NCI-H446 (cell line): ENCODE measurements at regions not wholly inside any gene's neighbourhood (a gene's known extent, or its start where the extent isn't known, plus 50 kb on each side); places are given as distances from the start of the nearest gene placed in this dataset.

Source experiments
- DNase-seq, 2 experiments: peaks; one replicate each; lab custom pipeline; 2025; lab: John Stamatoyannopoulos, UW

DNA sequence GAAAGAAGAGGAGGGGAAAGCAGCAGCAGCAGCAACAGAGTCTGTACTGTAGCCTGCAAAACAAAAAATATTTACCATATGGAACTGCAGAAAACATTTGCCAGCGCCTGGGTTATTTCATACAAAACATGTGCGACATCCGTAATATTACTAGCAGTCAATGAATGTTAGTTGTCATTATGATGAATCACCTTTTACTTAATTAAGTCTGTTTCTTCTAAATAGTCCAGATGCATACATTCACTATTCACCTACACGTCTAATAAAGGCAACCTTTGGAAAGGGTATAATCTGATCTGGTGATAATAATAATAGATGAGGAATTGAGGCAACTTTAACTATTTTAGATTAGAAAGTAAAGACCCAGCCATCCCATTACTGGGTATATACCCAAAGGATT lies 426.3 kb upstream of the ST6GAL2 start:
- no peak for DNase-seq

DNA sequence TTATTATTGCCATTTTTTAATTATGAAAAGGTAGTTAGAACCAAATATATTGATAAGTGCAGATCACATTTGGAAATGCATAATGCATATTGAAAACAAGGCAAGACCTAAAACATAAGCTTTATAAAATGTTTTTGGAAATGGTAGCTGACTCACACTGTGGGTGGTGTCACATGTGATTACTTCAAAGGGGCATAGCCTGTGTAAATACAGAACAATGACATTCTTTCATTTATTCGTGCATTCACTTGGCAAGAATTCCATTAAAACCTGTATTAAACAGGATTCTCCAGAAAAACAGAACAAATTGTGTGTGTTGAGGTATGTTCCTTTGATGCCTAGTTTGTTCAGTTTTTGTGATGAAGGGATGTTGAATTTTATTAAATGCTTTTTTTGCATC lies 427.3 kb upstream of the ST6GAL2 start:
- no peak for DNase-seq

DNA sequence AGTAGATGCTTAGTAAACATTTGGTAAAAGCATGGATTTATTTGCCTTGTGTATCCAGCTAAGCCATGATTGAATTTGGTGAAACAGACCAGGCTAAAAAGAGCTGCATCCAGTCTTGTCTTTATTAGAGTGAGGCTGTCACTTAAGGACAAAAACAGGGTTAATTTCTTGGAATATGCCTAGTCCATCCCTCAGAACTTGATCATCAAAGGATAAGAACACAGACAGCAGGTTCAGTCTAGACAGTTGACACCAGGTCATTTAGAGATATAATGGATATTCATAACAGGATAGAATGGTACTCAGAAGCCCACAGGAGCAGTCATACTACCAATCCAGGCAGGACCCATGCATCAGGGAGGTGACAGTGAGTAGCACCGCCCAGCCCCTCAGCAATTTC lies 434.9 kb upstream of the ST6GAL2 start:
- no peak for DNase-seq

DNA sequence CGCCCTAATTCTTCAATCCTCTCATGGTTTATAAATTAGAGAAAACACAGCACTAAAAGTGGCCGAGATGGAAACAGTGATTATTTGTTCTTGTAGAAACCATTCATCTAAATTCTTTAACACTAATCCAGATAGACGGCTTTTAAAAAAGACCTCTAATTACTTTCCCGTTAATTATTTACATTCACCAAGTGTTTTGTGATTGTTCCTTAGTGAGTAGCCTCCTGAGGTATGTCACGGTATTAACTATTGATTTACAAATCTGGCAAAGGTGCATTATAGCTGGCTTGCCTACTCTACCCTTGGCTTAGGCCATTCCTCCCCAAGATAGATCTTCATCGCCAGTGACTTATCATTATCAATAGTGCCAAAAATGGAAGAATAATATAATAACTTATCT lies 436.4 kb upstream of the ST6GAL2 start:
- DNase-seq: no peak

DNA sequence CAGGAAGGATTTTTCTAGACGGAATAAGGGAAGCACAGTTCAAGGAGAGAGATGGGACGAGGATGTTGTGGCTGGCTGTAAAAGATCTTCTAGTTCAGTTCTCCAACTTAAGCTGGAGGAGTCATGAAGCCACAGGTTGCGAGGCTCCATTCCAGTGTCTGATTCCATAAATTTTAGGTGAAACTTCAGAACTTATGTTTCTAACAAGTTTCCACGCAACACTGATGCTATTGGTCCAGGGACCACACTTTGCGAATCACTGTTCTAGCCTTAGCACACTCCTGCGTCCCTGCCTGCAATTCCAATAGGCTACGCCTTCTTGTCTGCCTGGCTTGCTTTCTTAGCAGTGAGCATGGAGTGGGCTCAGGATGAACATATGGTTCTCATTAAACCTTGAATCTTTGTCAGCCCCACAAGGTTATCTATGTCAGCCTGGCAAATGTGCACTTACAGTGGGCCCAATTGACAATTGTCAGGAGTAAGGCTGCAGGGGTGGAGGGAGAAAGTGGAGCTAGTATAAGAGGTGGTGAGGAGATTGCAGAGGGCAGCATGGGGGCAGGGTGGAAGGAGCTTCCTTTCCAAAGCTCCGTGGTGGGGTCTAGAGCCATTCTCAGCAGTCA lies 438.1 kb upstream of the ST6GAL2 start:
- DNase-seq: no peak

DNA sequence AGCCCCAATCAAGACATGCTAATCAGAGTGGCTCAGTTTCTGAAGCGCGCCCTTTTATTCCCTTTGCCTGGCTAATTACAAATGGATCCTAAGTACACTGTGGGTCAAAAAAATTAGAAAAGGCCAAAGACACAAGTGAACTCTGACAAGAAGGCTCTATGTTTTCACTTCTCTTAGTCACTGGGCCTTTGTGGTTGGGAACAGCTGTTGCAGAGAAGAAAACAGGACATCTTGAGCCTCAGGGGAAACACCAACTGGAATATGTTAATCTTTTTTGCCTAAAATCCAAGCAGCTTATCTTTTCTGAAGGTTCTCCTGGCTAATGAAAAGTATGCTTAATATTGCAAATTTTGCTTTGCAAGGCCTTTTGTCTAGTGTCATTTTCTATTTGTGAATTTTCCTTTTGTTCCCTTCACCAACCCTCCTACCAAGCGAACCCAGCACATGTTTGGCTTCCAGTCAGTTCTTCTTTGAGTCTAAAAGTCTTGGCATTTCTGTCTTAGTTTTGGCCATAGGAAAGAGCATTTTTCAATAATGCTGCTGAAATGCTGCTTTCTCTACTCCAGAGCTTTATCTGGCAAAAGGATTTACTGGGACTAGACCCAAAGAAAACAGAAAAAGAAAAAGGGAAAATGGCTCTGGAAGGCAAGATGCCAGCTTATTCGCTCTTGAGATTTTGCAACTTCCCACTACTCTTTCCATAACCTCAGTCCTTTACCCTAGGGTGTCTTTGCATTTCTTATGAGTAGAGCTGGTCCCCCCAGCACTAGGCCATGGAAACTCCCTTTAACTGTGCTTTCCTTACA lies 440.2 kb upstream of the ST6GAL2 start:
- DNase-seq: peak; percentile 54 to 83

DNA sequence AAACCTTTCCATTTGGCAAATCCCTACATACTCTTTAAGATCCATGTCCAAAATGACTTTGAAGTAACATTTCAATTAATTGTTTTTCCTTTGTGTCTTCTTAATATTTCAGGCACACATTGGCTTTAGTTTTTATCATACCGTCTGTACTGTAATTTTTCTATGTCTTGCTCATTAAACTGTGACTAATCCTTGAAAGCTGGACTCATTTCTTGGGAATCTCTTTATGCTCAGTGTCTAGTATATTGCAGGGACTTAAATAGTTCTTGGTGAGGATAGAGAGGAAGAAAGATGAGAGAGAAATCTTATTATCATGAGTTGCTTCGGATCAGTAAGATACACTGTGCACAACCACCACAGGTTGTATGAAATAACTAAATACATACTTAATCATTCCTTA lies 448.3 kb upstream of the ST6GAL2 start:
- DNase-seq: no peak

DNA sequence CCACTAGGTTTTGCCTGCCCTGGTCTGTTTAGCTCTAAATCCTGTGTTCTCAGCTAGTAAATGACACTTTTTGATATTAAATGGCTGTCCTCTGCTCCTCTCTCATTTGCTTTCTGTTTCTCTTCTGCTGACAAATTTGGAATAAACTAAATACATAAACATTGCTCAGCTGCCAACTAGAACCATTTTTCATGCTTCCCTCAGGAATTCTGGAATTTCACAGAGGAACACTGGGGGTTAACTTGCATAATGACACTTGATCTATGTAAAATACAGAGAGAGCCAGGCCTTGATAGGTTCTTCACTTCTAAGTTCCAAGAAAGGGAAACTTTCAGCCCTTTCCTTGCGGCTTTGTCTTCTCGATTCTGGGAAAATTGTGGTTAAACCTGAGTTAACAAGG lies 450.6 kb upstream of the ST6GAL2 start:
- DNase-seq: no peak

DNA sequence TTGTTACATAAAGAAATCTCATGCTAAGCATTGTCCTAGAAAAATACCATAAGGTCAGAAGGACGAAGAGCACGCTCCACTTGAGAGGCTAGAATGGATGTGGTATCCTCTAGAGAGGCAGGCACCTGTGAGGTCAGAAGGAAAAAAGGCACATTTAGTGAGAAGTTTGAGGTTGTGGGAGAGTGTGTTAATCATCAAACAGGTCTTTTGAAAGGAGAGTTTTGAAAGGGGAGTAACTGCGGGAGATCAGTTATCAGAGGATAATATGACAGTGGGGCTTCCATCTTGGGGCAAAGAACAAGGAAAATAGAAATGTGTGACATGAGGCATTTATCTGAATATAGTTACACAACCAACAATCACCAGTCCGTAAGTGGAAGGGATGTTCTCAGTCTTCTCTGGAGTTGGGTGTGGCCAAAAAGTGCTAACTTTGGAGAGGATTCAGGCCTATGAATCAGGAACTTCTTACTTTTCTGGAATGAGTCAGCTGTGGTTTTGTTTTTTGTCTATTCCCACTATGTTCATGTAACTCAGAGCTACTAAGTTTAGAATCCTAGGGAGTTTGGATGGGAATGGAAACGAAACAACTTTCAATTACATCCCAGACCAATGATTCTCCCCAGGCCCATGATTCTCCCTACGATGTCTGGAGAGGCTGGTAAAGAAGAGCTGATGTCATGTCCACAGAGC lies 451.4 kb upstream of the ST6GAL2 start:
- no peak for DNase-seq

DNA sequence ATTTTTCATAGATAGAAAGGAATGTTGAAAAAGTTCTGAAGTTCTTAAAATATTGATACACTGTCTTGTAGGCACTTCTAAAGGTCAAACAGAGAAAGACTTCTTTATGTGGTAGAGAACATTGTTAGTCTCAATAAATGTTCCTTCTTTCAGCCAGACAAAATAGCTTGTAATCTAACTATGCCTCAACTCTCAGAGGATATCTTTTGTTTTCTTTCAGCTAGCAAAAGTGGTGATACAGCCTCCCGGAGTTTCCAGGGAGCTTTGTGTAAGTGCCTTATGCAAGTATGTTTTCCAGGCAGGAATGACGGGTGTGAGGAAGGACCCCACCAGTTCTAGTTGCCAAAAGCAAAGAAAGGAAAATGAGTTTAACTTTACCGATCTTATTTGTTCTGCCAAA lies 452.1 kb upstream of the ST6GAL2 start:
- no peak for DNase-seq

DNA sequence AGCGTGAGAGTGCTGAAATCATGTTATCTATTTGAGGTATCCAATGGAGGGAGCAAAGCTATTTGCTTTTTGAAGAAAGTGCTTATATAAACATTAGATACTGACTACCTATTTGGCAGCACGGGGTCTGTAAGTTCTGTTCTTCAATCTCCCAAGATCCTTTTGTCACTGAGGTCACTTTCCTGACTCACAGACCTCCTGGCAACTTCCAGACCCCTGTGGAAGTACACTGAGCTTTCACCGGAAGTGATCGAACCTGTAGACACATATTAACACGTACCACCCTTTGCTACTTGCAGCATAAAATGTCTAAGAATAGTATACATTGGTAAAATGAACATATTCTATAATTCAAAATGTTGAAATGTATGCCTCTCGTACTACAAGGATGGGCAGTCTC lies 452.6 kb upstream of the ST6GAL2 start:
- no peak for DNase-seq

DNA sequence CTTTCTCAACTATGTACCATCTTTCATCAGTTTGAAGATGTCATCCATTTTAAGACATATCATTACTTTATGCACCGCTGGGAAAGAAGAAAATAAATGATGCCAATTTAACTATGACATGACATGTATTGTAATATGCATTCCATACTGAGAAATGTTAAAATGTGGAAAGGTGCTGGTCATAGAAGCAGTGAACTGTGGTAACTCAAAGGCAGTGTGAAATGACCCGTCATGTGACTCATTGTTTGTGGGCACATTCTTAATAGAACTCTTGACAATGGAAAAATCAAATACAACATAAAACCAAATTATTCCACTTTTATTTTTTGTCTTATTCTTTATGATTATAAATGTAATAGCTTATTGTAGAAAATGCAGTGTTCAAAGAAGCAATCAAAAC lies 455.0 kb upstream of the ST6GAL2 start:
- DNase-seq: no peak

DNA sequence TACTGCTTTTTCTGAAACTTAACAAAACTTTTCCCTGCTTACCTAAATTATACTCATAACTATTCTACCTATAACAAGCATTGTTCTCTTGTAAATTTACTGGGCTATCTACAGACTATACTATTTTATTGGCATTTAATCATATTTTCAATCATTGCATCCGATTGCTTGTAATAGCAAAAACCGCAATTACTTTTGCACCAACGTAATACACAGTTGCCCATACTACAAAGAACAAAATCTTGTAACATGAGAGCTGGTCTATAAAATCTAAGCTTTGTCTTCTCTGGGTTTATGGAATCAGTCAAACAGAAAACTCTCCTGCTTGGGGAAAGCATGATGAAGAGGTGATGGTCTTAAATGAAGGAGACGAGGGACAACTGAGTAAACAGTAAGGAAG lies 463.4 kb upstream of the ST6GAL2 start:
- DNase-seq: no peak

DNA sequence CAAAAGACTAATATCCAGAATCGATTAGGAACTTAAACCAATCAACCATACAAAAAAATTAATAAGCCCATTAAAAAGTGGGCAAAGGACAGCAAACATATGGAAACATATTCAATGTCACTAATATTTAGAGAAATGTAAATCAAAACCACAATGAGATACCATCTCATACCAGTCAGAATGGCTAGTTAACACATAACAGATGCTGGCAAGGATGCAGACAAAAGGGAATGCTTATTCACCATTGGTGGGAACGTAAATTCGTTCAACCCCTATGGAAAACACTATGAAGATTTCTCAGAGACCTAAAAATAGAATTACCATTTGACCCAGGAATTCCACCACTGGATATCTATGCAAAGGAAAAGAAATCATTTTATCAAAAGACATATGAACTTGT lies 468.2 kb upstream of the ST6GAL2 start:
- DNase-seq: no peak

DNA sequence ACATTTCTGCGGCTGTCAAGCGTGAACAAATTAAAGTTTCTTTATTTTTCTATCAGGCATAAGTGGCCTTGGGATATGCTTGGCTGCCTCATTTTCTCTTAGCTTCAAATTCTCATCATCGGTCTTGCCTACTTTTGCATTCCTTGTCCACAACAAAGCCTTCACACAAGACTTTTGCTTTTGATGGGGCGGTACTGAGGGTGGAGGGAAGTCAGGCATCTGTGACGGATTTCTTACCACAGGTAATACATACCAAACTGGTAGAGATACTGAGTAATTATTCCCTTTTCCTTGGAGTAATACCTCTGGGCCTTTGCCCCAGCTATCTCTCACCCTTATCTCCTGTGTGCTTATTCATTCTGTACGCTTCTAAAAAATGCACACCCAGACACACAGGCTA lies 468.3 kb upstream of the RGPD4 start:
- no peak for DNase-seq

DNA sequence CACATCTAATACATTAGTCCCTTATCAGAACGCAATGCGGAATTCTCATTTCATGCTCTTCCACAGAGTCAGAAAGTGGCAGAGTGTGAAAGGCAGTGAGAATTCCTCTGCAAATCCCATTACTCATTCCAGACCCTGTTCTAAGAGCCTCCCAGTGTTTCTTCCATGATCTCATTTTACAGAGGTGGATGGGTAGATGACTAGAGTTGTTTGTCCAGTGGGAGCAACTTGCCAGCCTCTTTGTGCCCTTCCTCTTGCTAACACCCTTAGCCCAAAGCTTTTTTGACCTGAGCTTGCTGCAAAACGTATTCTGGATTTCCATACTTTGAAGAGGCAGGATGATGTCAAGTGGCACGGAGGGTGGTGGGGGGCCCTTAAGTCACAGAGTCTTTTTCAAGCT lies 467.7 kb upstream of the RGPD4 start:
- DNase-seq: no peak

DNA sequence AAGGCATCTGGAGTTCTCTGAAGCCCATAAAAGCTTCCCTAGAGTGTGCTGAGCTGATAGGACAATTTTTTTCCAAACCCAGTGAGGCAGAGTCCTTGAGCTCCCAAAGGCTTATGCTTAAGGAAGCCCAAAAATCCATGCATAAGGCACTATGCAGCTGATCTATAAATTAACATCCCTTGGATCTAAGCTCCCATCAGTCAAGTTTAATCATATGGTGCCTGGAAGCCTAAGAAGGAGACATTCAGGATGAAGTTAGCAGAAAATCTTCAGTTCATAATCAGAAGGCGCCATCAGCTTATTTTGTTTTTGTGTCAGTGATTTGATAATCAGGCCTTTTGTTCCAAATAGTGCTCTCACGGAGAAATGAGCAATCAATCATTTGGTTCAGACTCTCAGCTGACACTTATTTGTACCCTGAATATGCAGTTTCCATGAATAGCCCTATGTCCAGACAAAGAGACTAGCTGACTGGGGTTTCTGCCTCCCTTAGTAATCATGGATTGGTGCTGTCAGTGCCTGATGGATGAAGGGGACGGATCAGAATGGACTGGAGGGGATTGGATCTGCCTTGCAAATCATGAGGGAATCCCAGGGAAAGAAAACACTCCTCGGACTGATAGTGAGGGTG lies 464.8 kb upstream of the RGPD4 start:
- DNase-seq: no peak

DNA sequence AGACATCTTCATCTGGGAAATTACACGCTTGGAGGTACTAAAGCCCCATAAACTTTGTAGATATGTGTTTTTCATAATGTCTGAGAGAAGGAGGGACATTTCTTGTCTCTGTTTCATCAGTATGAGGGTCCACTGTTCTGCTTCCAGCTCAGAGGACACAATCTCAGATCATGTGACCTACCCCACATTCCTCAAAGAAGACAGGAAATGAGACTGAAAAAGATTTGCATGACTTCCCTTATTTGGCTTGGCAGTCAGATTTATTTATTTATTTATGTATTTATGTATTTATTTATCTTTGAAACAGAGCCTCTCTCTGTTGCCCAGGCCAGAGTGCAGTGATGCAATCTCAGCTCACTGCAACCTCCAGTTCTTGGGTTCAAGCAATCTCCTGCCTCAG lies 463.7 kb upstream of the RGPD4 start:
- DNase-seq: no peak

DNA sequence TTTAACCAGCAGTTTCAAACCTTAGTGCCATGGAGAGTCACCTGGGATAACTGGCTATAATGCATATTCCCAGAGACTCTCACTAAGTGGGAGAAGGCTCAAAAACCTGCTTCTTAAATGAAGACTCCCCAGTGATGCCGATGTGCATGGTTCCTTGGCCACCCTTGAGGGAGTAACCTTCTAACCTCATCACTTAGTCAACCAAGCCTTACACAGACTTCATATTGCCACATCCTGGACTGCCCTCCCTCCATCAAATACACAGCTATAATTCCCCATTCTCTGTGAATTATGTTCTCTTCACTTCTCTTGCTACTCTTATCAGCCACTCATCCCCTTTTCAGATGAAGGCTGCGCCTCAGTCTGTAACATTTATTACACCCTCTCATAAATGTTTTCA lies 462.9 kb upstream of the RGPD4 start:
- DNase-seq: no peak

DNA sequence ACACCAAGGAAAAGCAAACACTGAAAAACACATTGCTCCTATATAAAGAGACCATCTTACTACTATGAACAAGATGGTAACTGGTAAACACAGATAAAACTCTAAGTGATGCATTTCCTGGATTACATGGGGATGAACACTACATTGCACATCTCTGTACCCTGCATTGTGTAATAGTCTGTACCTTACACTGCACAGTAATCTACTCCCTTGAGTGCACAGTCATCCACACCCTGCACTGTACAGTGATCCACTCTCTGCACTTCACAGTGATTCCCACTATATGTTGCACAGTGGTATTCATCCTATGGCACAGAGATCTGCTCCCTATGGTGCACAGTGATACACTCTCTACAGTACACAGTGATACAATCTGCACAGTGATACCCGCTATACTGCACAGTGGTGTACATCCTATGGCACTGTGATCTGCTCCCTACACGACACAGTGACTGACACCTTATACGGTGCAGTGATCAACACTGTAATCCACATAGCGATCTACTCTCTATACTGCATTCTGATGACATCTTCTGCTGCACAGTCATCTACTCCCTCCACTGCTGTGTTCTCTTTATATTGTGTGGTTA lies 462.2 kb upstream of the RGPD4 start:
- DNase-seq: no peak

DNA sequence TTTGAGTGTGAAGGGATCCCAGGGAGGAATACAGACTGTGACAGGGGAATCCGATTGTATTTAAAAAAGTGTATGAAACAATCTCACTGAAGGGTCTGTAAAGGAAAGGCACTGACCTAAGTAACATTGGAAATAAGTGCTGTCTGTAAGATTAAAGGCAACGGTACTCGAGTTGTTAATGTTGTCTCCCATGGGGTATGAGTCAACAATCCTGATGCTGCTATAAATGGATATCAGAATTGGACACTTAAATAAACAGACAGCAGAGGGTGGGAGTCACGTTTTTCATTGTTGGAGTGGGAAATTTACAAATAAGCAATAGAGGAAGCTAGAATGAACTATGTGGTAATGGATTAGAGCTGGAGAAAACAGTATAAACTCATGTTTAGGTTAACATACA lies 452.4 kb upstream of the RGPD4 start:
- no peak for DNase-seq

DNA sequence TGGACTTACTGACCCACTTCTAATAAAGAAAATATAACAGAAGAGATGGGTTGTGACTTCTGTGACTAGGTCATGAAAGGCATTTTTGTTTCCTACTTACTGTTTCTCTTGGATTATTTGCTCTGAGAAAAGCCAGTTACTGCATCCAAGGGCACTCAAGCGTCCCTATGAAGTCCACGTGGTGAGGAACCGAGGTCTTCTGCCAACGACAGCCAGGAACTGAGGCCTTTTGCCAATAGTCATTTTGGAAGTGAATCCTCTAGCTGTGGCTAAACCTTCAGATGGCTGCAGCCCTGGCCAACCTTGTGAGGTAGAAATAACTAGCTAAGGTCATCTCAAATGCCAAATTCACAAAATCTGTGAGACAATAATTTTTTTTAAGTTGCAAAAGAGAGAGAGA lies 449.8 kb upstream of the RGPD4 start:
- DNase-seq: peak; percentile 25 to 78

DNA sequence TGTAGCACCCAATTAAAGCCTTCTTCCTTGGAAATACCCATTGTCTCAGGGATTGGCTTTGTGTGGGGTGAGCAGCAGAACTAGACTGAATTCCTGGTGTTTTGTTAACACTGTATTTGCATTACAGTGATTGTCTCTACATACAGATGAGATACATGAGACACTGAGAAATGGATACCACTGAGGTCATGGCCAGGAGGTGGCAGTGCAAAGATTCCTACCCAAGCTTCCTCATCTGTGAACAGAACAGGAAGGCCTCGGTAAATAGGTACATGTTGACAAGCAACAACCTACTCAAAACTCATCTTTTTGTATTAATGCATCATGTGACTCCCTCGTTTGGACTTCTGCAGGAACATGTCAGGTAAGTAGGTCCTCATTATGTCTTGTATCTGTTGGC lies 445.8 kb upstream of the RGPD4 start:
- DNase-seq: no peak
